ENCODE measurements at regions not wholly inside any gene's neighbourhood (a gene's known extent, or its start where the extent isn't known, plus 50 kb on each side); places are given as distances from the start of the nearest gene placed in this dataset.

- no peak for DNase-seq
Measured at GRCh38 chr15:70358871-70359647, 261.3 kb upstream of the TLE3 start.

- DNase-seq = no peak
Measured at GRCh38 chr15:70358011-70358819, 260.5 kb upstream of the TLE3 start.

GRCh38 chr15:70357453-70357852 is 259.7 kb upstream of the TLE3 start:
- no peak for DNase-seq

- no peak for DNase-seq
Measured at GRCh38 chr15:70356919-70357318, 259.2 kb upstream of the TLE3 start.

- DNase-seq = no peak
Measured at GRCh38 chr15:70356062-70356860, 258.5 kb upstream of the TLE3 start.

- no peak for DNase-seq
Measured at GRCh38 chr15:70355275-70355795, 257.6 kb upstream of the TLE3 start.

GRCh38 chr15:70354346-70354905 is 256.7 kb upstream of the TLE3 start:
- DNase-seq = no peak

GRCh38 chr15:70353606-70354345 is 256.1 kb upstream of the TLE3 start:
- DNase-seq = no peak

GRCh38 chr15:70351941-70352774 is 254.4 kb upstream of the TLE3 start:
- DNase-seq = no peak

GRCh38 chr15:70351391-70351790 is 253.7 kb upstream of the TLE3 start:
- no peak for DNase-seq

GRCh38 chr15:70348581-70349344 is 251.0 kb upstream of the TLE3 start:
- no peak for DNase-seq

- DNase-seq = no peak
Measured at GRCh38 chr15:70348226-70348543, 250.5 kb upstream of the TLE3 start.

- DNase-seq = no peak
Measured at GRCh38 chr15:70347321-70348225, 249.9 kb upstream of the TLE3 start.

GRCh38 chr15:70345251-70346019 is 247.7 kb upstream of the TLE3 start:
- DNase-seq = no peak

GRCh38 chr15:70344666-70345065 is 246.9 kb upstream of the TLE3 start:
- no peak for DNase-seq

- DNase-seq = no peak
Measured at GRCh38 chr15:70343961-70344621, 246.4 kb upstream of the TLE3 start.

GRCh38 chr15:70342554-70343548 is 245.1 kb upstream of the TLE3 start:
- DNase-seq = no peak

Data from stimulated activated CD4-positive, alpha-beta T cell treated with anti-CD3 and anti-CD28 coated beads, Interleukin-4, amount 100 ng/mL, for 4 hours (primary cell).